ENCODE measurements at regions not wholly inside any gene's neighbourhood (a gene's known extent, or its start where the extent isn't known, plus 50 kb on each side); places are given as distances from the start of the nearest gene placed in this dataset.

GRCh38 chr1:239723776-239724367 is 337.5 kb downstream of the CHRM3 start:
- H3K27me3 ChIP-seq (ENCODE audit: insufficient read depth, poor library complexity, severe bottlenecking) = no peaks in the 10 kb centered on the region
- DNase-seq (ENCODE audit: low read depth in 1 of 2, low spot score in 1 of 2) = no peak
- H3K27ac ChIP-seq (replicated peaks) = no peak overlapping the region
- H3K4me3 ChIP-seq (replicated peaks; ENCODE audit: insufficient read depth, low read length) = no peak overlapping the region
- TF ChIP-seq POLR2AphosphoS5 (IDR thresholded peaks at IDR 0.05; ENCODE audit: low read depth) = no peak
- TF ChIP-seq GABPA (IDR thresholded peaks at IDR 0.05; ENCODE audit: low read depth) = no peak
- no peak for TF ChIP-seq REST (IDR thresholded peaks at IDR 0.05; ENCODE audit: insufficient replicate concordance, low read depth)
- TF ChIP-seq SPI1 (IDR thresholded peaks at IDR 0.05; ENCODE audit: borderline replicate concordance, low read depth) = no peak
- TF ChIP-seq, protein P1, sequence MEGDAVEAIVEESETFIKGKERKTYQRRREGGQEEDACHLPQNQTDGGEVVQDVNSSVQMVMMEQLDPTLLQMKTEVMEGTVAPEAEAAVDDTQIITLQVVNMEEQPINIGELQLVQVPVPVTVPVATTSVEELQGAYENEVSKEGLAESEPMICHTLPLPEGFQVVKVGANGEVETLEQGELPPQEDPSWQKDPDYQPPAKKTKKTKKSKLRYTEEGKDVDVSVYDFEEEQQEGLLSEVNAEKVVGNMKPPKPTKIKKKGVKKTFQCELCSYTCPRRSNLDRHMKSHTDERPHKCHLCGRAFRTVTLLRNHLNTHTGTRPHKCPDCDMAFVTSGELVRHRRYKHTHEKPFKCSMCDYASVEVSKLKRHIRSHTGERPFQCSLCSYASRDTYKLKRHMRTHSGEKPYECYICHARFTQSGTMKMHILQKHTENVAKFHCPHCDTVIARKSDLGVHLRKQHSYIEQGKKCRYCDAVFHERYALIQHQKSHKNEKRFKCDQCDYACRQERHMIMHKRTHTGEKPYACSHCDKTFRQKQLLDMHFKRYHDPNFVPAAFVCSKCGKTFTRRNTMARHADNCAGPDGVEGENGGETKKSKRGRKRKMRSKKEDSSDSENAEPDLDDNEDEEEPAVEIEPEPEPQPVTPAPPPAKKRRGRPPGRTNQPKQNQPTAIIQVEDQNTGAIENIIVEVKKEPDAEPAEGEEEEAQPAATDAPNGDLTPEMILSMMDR (IDR thresholded peaks at IDR 0.05; ENCODE audit: insufficient read depth, low read length) = no peak

- no peak for TF ChIP-seq REST (IDR thresholded peaks at IDR 0.05; ENCODE audit: insufficient replicate concordance, low read depth)
- TF ChIP-seq GABPA (IDR thresholded peaks at IDR 0.05; ENCODE audit: low read depth) = no peak
- TF ChIP-seq SPI1 (IDR thresholded peaks at IDR 0.05; ENCODE audit: borderline replicate concordance, low read depth) = no peak
- TF ChIP-seq POLR2AphosphoS5 (IDR thresholded peaks at IDR 0.05; ENCODE audit: low read depth) = no peak
- TF ChIP-seq, protein P1 (IDR thresholded peaks at IDR 0.05; ENCODE audit: insufficient read depth, low read length) = no peak
- H3K27ac ChIP-seq (replicated peaks) = no peak overlapping the region
These were observed 339.0 kb downstream of the CHRM3 start for GRCh38 chr1:239725371-239725770.

GRCh38 chr1:239725933-239726332 is 339.6 kb downstream of the CHRM3 start:
- Histone ChIP-seq H3K4me3 (replicated peaks; ENCODE audit: insufficient read depth, low read length) (no peak overlapping the region), H3K27ac (replicated peaks) (no peak overlapping the region), H3K27me3 (ENCODE audit: insufficient read depth, poor library complexity, severe bottlenecking) (no peaks in the 10 kb centered on the region)
- TF ChIP-seq POLR2AphosphoS5 (IDR thresholded peaks at IDR 0.05; ENCODE audit: low read depth) = no peak
- TF ChIP-seq, protein P1 (IDR thresholded peaks at IDR 0.05; ENCODE audit: insufficient read depth, low read length) = no peak
- no peak for TF ChIP-seq GABPA (IDR thresholded peaks at IDR 0.05; ENCODE audit: low read depth)
- TF ChIP-seq REST (IDR thresholded peaks at IDR 0.05; ENCODE audit: insufficient replicate concordance, low read depth) = no peak
- no peak for TF ChIP-seq SPI1 (IDR thresholded peaks at IDR 0.05; ENCODE audit: borderline replicate concordance, low read depth)
- DNase-seq (ENCODE audit: low read depth in 1 of 2, low spot score in 1 of 2) = no peak

More at GRCh38 chr1:239725371-239725770, 339.0 kb downstream of the CHRM3 start:
- H3K27me3 ChIP-seq (ENCODE audit: insufficient read depth, poor library complexity, severe bottlenecking) = no peaks in the 10 kb centered on the region
- DNase-seq (ENCODE audit: low read depth in 1 of 2, low spot score in 1 of 2) = no peak
- H3K4me3 ChIP-seq (replicated peaks; ENCODE audit: insufficient read depth, low read length) = no peak overlapping the region
